GM12891 (cell line): ENCODE measurements at regions not wholly inside any gene's neighbourhood (a gene's known extent, or its start where the extent isn't known, plus 50 kb on each side); places are given as distances from the start of the nearest gene placed in this dataset.

Experiments
- POLR2A ChIP-seq: IDR thresholded peaks from 2 replicates; pipeline ENCODE4 v1.6.1; 2011; ENCODE audit warnings: low read depth, low read length, control low read depth
- POLR2AphosphoS5 ChIP-seq: IDR thresholded peaks from 2 replicates; pipeline ENCODE4 v1.6.1; 2011; ENCODE audit warnings: low read depth, low read length, control low read depth
- SPI1 ChIP-seq: IDR thresholded peaks from 2 replicates; pipeline ENCODE4 v1.6.1; 2011; ENCODE audit warnings: low read depth, low read length, control low read depth

DNA sequence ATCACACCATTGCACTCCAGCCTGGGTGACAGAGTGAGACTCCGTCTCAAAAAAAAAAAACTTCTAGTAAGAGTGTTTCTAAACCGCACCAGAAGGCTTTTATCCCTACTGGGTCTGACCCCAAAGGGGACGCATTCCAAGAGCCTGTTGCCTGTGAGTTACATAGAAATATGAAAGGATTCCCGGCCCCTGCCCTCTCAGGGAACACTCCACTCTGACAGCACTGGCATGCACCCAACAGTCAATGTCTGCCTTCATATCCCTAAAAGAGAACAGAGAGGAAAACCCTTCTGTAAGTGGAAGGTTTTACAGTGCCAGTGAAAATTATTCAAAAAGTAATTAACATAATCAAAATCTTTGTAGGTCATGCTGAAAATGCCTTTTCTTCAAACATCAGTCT, 117.1 kb upstream of the PTPRT start:
- no peak for TF ChIP-seq POLR2A
- no peak for TF ChIP-seq SPI1
- no peak for TF ChIP-seq POLR2AphosphoS5
